RCC 7860 (cell line): ENCODE measurements at regions not wholly inside any gene's neighbourhood (a gene's known extent, or its start where the extent isn't known, plus 50 kb on each side); places are given as distances from the start of the nearest gene placed in this dataset.

Source experiments
- DNase-seq: peaks from one replicate; pipeline ENCODE4 v3.0.0-alpha.2; 2015; ENCODE audit warnings: low spot score
- FAIRE-seq: peaks from 2 replicates; lab custom pipeline; 2012; peaks lifted over from hg19 to GRCh38; lab: Jason Lieb, UNC

- DNase-seq (no peak), FAIRE-seq (no peak)
Measured at GRCh38 chr20:24039196-24039595, 50.6 kb upstream of the GGTLC1 start.
